IPS-20b (cell line): ENCODE measurements at regions not wholly inside any gene's neighbourhood (a gene's known extent, or its start where the extent isn't known, plus 50 kb on each side); places are given as distances from the start of the nearest gene placed in this dataset.

Source experiments
- H3K27ac ChIP-seq: one replicate; pipeline ENCODE4 v1.5.1; 2013; ENCODE audit warnings: low read length
- H3K27me3 ChIP-seq: 2 replicates; pipeline ENCODE4 v1.6.1; 2013; ENCODE audit warnings: mild to moderate bottlenecking, low read length, inconsistent platforms; ENCODE audit not compliant: insufficient read depth
- H3K36me3 ChIP-seq: 2 replicates; pipeline ENCODE4 v1.6.1; 2013; ENCODE audit warnings: low read depth, mild to moderate bottlenecking, inconsistent platforms, low read length, moderate library complexity; ENCODE audit not compliant: insufficient read depth
- H3K4me1 ChIP-seq: 2 replicates; pipeline ENCODE4 v1.6.1; 2013; ENCODE audit warnings: mild to moderate bottlenecking, control low read depth, inconsistent platforms, low read length, moderate library complexity; ENCODE audit not compliant: insufficient read depth
- H3K4me3 ChIP-seq: 2 replicates; pipeline ENCODE4 v1.5.1; 2013; ENCODE audit warnings: mild to moderate bottlenecking, low read length, inconsistent platforms
- H3K9ac ChIP-seq: 2 replicates; pipeline ENCODE4 v1.6.1; 2013; ENCODE audit warnings: low read depth, mild to moderate bottlenecking, inconsistent platforms, low read length, moderate library complexity
- H3K9me3 ChIP-seq: 2 replicates; pipeline ENCODE4 v1.6.1; 2013; ENCODE audit warnings: mild to moderate bottlenecking, low read depth, low read length, inconsistent platforms; ENCODE audit not compliant: insufficient read depth

- H3K4me3 ChIP-seq, result no peak overlapping the region
- H3K4me1 ChIP-seq, result no peaks in the 10 kb centered on the region
- no peak overlapping the region for H3K9ac ChIP-seq
- H3K36me3 ChIP-seq, result no peaks in the 10 kb centered on the region
- H3K27me3 ChIP-seq, result no peaks in the 10 kb centered on the region; the same call in 1 of the 2 replicates
- H3K9me3 ChIP-seq, result no peaks in the 10 kb centered on the region
- no peak overlapping the region for H3K27ac ChIP-seq
Measured at GRCh38 chr9:115743709-115744605, 409.6 kb upstream of the PAPPA start.

- Histone ChIP-seq H3K9me3 (no peaks in the 10 kb centered on the region), H3K27ac (no peak overlapping the region), H3K4me1 (no peaks in the 10 kb centered on the region), H3K9ac (no peak overlapping the region), H3K27me3 (no peaks in the 10 kb centered on the region; the same call in 1 of the 2 replicates), H3K36me3 (no peaks in the 10 kb centered on the region), H3K4me3 (no peak overlapping the region)
Measured at GRCh38 chr9:115746496-115746895, 407.1 kb upstream of the PAPPA start.

GRCh38 chr9:115747731-115748130 is 405.9 kb upstream of the PAPPA start:
- H3K9ac ChIP-seq, result no peak overlapping the region
- no peaks in the 10 kb centered on the region for H3K36me3 ChIP-seq
- H3K27ac ChIP-seq, result no peak overlapping the region
- H3K4me3 ChIP-seq, result no peak overlapping the region
- no peaks in the 10 kb centered on the region; the same call in 1 of the 2 replicates for H3K27me3 ChIP-seq
- no peaks in the 10 kb centered on the region for H3K4me1 ChIP-seq
- H3K9me3 ChIP-seq, result no peaks in the 10 kb centered on the region

GRCh38 chr9:115756736-115757135 is 396.9 kb upstream of the PAPPA start:
- Histone ChIP-seq H3K4me1 (peaks cover 5% of the 10 kb centered on the region; the same call in 1 of the 2 replicates), H3K27me3 (no peaks in the 10 kb centered on the region), H3K27ac (no peak overlapping the region), H3K9me3 (no peaks in the 10 kb centered on the region), H3K9ac (no peak overlapping the region), H3K36me3 (no peaks in the 10 kb centered on the region), H3K4me3 (no peak overlapping the region)

DNA sequence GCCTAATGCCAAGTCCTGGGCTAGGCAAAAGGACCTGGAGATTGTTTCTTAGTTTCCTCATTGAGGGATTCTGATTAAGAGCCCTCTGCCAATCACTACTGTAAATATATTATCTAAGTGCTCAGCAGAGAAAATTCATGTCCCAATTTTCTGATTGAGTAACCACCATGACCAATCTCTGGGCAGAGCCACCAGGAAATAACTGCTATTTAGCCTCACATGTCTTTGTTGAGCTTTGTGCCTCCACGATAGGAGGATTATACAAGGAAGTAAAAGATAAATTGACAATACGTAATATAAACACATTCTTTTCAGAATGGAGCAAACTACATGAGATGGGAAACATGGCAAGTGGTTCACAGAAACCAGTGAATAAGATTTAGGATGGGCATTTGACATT is 396.1 kb upstream of the PAPPA start:
- Histone ChIP-seq H3K27me3 (no peaks in the 10 kb centered on the region), H3K36me3 (no peaks in the 10 kb centered on the region), H3K9me3 (no peaks in the 10 kb centered on the region), H3K4me3 (no peak overlapping the region), H3K4me1 (peaks cover 5% of the 10 kb centered on the region; the same call in 1 of the 2 replicates), H3K9ac (no peak overlapping the region), H3K27ac (no peak overlapping the region)

GRCh38 chr9:115758441-115758840 is 395.1 kb upstream of the PAPPA start:
- Histone ChIP-seq H3K27me3 (no peaks in the 10 kb centered on the region), H3K9ac (no peak overlapping the region), H3K9me3 (no peaks in the 10 kb centered on the region), H3K4me1 (peaks cover 5% of the 10 kb centered on the region; the same call in 1 of the 2 replicates), H3K4me3 (no peak overlapping the region), H3K36me3 (no peaks in the 10 kb centered on the region), H3K27ac (no peak overlapping the region)

- H3K36me3 ChIP-seq, result no peaks in the 10 kb centered on the region
- no peak overlapping the region for H3K9ac ChIP-seq
- no peaks in the 10 kb centered on the region for H3K9me3 ChIP-seq
- peaks cover 5% of the 10 kb centered on the region; the same call in 1 of the 2 replicates for H3K4me1 ChIP-seq
- H3K27me3 ChIP-seq, result no peaks in the 10 kb centered on the region
- H3K27ac ChIP-seq, result no peak overlapping the region
- H3K4me3 ChIP-seq, result no peak overlapping the region
Measured at GRCh38 chr9:115759426-115759825, 394.2 kb upstream of the PAPPA start.

DNA sequence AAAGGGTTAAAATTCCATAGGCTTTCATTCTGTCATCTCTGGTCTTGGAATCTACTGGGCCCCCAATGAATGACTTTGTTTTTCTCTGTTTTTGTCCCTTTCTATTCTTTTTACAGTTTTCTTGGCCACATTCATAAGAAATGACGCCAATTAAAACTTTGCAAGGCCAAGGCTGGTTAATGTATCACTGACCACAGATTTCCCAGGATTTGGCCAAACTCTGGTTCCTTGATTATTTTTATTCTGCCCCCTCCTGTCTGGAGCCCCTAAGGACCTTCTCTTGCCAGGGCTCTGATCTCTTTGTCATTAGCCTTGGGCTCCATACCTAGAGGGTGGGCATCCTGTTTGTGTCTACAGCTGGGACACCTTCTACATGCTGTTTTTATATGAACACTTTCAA is 388.9 kb upstream of the PAPPA start:
- Histone ChIP-seq H3K9ac (no peak overlapping the region), H3K4me1 (no peaks in the 10 kb centered on the region), H3K9me3 (no peaks in the 10 kb centered on the region), H3K36me3 (no peaks in the 10 kb centered on the region), H3K27ac (no peak overlapping the region), H3K4me3 (no peak overlapping the region), H3K27me3 (no peaks in the 10 kb centered on the region)

- no peaks in the 10 kb centered on the region for H3K36me3 ChIP-seq
- H3K4me1 ChIP-seq, result no peaks in the 10 kb centered on the region
- no peak overlapping the region for H3K4me3 ChIP-seq
- no peak overlapping the region for H3K9ac ChIP-seq
- no peaks in the 10 kb centered on the region for H3K9me3 ChIP-seq
- H3K27me3 ChIP-seq, result no peaks in the 10 kb centered on the region
- H3K27ac ChIP-seq, result no peak overlapping the region
Measured at GRCh38 chr9:115765060-115765459, 388.5 kb upstream of the PAPPA start.

- Histone ChIP-seq H3K9ac (no peak overlapping the region), H3K27me3 (no peaks in the 10 kb centered on the region), H3K4me3 (no peak overlapping the region), H3K4me1 (no peaks in the 10 kb centered on the region), H3K9me3 (no peaks in the 10 kb centered on the region), H3K27ac (no peak overlapping the region), H3K36me3 (no peaks in the 10 kb centered on the region)
Measured at GRCh38 chr9:115766370-115766955, 387.1 kb upstream of the PAPPA start.

GRCh38 chr9:115770521-115770920 is 383.1 kb upstream of the PAPPA start:
- no peaks in the 10 kb centered on the region for H3K9me3 ChIP-seq
- no peaks in the 10 kb centered on the region for H3K27me3 ChIP-seq
- H3K36me3 ChIP-seq, result no peaks in the 10 kb centered on the region
- H3K27ac ChIP-seq, result no peak overlapping the region
- no peak overlapping the region for H3K4me3 ChIP-seq
- no peak overlapping the region for H3K9ac ChIP-seq
- no peaks in the 10 kb centered on the region for H3K4me1 ChIP-seq

GRCh38 chr9:115775659-115776058 is 377.9 kb upstream of the PAPPA start:
- no peaks in the 10 kb centered on the region for H3K27me3 ChIP-seq
- H3K27ac ChIP-seq, result no peak overlapping the region
- no peak overlapping the region for H3K4me3 ChIP-seq
- H3K4me1 ChIP-seq, result no peaks in the 10 kb centered on the region
- H3K9ac ChIP-seq, result no peak overlapping the region
- H3K36me3 ChIP-seq, result no peaks in the 10 kb centered on the region
- no peaks in the 10 kb centered on the region for H3K9me3 ChIP-seq
